D721Med (cell line): ENCODE measurements at regions not wholly inside any gene's neighbourhood (a gene's known extent, or its start where the extent isn't known, plus 50 kb on each side); places are given as distances from the start of the nearest gene placed in this dataset.

Experiments used
- DNase-seq: peaks from one replicate; pipeline ENCODE4 v3.0.0; 2011; ENCODE audit warnings: low spot score; ENCODE audit not compliant: insufficient read length
- FAIRE-seq: peaks from 2 replicates; lab custom pipeline; 2011; peaks lifted over from hg19 to GRCh38; lab: Jason Lieb, UNC
- TF ChIP-seq, protein P1 (sequence below): IDR thresholded peaks from 2 replicates; pipeline ENCODE4 v1.5.1; 2012; ENCODE audit warnings: mild to moderate bottlenecking, control low read depth; ENCODE audit not compliant: insufficient read depth; ENCODE audit errors: missing control alignments

DNA sequence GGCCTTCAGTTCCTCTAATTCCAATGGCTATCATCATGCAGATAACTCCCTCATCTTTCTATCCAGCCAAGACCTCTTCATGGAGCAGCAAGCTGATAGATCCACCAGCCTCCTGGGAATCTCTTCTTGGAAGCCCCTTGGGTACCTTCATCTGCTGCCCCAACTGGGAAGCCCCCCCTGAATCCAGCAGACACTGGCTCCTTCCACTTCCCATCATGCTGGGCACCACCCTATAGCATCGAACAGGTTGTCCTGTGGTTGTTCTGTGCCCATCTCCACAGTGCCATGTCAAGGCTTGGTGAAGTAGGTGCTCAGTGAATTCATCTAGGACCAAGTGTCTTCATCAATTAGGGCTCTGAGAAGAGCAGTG, 410.4 kb upstream of the KLF4 start:
- no peak for FAIRE-seq

DNA sequence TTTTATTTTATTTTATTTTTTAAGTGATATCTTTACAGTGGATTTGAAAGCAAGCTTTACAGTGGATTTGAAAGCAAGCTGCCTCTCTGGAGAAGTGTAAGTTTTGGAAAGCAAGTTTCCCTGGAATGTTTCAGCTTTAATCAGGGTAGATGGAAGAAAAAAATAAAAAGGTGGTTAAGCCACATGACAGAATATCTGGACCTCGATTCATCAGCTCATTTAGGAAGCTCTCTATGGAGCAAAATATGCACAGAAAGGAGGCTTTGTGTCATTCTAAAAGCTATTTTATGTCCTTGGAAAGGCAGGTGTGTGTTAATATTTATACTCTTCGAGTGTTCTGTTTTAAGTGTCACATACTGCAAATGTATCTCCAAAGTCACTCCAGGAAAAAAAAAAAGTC, 409.2 kb upstream of the KLF4 start:
- FAIRE-seq (no peak), DNase-seq (no peak)
- TF ChIP-seq, protein P1, sequence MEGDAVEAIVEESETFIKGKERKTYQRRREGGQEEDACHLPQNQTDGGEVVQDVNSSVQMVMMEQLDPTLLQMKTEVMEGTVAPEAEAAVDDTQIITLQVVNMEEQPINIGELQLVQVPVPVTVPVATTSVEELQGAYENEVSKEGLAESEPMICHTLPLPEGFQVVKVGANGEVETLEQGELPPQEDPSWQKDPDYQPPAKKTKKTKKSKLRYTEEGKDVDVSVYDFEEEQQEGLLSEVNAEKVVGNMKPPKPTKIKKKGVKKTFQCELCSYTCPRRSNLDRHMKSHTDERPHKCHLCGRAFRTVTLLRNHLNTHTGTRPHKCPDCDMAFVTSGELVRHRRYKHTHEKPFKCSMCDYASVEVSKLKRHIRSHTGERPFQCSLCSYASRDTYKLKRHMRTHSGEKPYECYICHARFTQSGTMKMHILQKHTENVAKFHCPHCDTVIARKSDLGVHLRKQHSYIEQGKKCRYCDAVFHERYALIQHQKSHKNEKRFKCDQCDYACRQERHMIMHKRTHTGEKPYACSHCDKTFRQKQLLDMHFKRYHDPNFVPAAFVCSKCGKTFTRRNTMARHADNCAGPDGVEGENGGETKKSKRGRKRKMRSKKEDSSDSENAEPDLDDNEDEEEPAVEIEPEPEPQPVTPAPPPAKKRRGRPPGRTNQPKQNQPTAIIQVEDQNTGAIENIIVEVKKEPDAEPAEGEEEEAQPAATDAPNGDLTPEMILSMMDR, result no peak

More for the DNA sequence above, 410.4 kb upstream of the KLF4 start:
- TF ChIP-seq, protein P1, result no peak
- no peak for DNase-seq

DNA sequence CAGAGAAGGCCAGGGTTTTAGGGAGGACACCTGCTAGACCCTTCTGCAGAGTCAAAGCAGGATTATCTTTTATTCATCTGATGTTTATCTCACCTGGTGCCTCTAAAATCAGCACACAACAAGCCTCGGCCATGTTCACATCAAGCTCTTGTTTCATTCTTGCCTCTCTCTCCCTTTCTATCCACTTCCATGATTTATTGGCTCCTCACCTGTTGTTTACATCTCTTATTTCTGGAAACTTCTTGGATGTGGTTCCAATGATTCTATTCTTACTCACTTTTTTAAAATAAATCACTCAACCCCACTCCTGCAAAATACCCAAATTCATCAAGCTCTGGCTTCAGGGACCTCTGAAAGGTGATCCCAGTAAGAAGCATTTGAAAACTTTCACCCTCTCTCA, 407.0 kb upstream of the KLF4 start:
- TF ChIP-seq, protein P1, result no peak
- DNase-seq (no peak), FAIRE-seq (no peak)

DNA sequence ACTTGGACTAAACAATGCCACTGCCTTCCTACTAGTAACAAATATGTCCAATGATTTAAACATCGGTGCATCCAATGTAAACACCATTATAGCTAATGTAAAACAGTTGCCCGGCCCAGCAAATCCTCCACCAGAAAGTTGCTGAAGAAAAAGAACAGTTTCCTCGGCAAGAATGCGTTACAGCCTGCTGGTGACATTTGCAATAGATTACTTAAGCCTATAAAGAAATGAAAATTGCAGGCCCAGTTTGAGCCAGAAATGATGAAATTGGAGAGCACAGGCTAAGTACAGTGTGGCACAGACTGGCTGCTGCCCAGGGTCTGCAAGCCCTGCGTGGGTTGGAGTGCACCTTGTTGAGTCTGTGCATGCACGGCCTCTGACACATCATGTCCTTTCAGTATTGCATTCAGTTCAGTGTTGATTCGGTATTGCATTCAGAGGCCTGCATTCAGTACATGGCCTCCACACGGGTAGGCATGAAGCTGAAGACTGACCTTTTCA, 406.0 kb upstream of the KLF4 start:
- DNase-seq (no peak), FAIRE-seq (no peak)
- TF ChIP-seq, protein P1, result no peak

DNA sequence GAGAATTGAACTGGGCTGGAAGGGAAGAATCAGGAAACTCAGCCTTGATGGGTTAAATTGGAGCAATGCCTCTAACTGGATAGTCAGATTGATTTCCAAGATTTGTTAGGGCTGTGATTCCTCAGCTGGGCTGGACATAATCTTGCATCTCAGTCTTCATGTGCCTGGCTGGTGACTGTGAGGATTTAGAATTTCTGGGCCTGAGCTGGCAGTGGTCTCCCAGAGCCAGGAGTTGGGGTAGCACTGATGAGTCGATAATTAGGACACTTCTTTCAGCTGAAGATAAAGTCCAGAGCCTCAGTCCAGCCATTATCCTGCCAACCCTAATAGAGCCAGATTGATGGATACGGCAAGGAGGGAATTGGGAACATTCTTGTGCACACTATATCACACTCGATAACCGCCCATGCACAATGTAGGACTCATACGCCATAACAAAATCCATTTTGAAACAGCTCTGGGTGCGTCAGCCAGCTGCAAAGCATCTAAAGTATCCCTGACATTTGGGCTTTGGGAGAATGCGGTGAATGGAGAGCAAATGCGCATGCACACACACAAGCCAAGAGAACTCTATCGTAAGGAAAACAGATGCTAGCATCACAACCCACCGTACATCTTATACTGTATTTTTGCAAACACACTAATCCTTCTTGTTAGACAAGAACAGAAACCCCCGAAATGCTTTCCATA, 405.1 kb upstream of the KLF4 start:
- FAIRE-seq (no peak), DNase-seq (no peak)
- TF ChIP-seq, protein P1, result no peak

DNA sequence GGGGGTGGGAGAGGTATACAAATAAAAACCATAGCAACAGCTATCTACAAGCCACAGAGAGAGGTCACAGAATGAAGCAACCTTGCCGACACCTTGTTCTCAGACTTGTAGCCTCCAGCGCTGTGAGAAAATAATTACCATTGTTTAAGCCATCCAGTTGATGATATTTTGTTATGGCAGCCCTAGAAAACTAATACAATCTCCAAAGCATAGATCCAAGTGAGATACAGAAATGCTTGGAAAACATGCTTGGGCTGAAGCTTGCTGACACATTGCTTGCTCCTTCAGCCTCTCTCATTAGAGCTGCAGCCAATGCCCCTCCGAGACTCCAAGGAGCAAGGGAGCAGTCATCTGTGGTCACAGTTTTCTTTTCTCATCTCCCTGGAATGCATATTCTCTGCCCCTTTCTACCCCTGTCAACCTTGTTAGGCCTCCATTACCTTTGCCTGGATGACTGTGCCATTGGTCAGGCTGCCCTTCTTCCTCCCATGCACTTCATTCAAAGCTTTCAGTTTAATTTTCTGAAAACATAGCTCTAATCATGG, 401.4 kb upstream of the KLF4 start:
- DNase-seq (no peak), FAIRE-seq (no peak)
- TF ChIP-seq, protein P1, result no peak

DNA sequence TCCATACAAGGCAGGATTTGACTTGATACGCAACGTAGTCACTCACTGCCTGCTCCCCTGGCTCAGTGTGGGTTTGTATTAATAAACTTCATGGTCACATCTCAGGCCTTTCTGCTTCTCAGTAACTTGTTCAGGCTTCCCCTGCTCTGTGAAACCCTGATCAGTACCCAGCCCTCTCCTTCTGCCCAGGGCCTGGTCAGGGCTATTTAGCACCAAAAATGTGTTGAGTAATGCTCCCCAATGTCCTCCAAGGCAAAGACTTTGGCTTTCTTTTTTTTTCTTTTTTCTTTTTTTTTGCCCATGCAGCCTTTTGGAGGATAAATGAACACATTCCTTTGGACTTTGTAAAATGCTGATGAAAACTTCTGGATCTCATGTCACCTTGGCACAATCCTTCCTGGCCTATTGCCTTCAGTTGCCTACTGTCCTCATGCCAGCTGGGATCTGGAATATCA, 399.2 kb upstream of the KLF4 start:
- TF ChIP-seq, protein P1, result no peak
- DNase-seq (no peak), FAIRE-seq (no peak)
